NCI-H748 (cell line): ENCODE measurements at regions not wholly inside any gene's neighbourhood (a gene's known extent, or its start where the extent isn't known, plus 50 kb on each side); places are given as distances from the start of the nearest gene placed in this dataset.

ENCODE experiments used
- DNase-seq: peaks from one replicate; lab custom pipeline; 2025; ENCODE audit not compliant: unreplicated experiment; lab: John Stamatoyannopoulos, UW

GRCh38 chrX:44470816-44471215, 71.8 kb downstream of the FUNDC1 start:
- DNase-seq = peak; percentile 1

GRCh38 chrX:44462850-44463249, 79.8 kb downstream of the FUNDC1 start:
- DNase-seq = no peak

- no peak for DNase-seq
Measured at GRCh38 chrX:44459501-44459900, 83.2 kb downstream of the FUNDC1 start.

- DNase-seq = no peak
Measured at GRCh38 chrX:44456685-44457084, 86.0 kb downstream of the FUNDC1 start.

- DNase-seq = no peak
Measured at GRCh38 chrX:44451056-44451455, 91.6 kb downstream of the FUNDC1 start.

- no peak for DNase-seq
Measured at GRCh38 chrX:44447214-44447613, 95.4 kb downstream of the FUNDC1 start.

- no peak for DNase-seq
Measured at GRCh38 chrX:44440006-44440405, 96.5 kb upstream of the EFHC2 start.

- DNase-seq = no peak
Measured at GRCh38 chrX:44439242-44439794, 95.8 kb upstream of the EFHC2 start.

GRCh38 chrX:44435047-44435446, 91.6 kb upstream of the EFHC2 start:
- no peak for DNase-seq

- DNase-seq = no peak
Measured at GRCh38 chrX:44433556-44433955, 90.1 kb upstream of the EFHC2 start.

GRCh38 chrX:44432641-44433040, 89.2 kb upstream of the EFHC2 start:
- no peak for DNase-seq

GRCh38 chrX:44431194-44431593, 87.7 kb upstream of the EFHC2 start:
- DNase-seq = no peak

- no peak for DNase-seq
Measured at GRCh38 chrX:44428989-44429627, 85.6 kb upstream of the EFHC2 start.

- DNase-seq = no peak
Measured at GRCh38 chrX:44422631-44423030, 79.2 kb upstream of the EFHC2 start.

GRCh38 chrX:44415639-44416386, 72.3 kb upstream of the EFHC2 start:
- no peak for DNase-seq

GRCh38 chrX:44401151-44401550, 57.7 kb upstream of the EFHC2 start:
- peak; percentile 4 for DNase-seq

- no peak for DNase-seq
Measured at GRCh38 chrX:44400588-44400987, 57.1 kb upstream of the EFHC2 start.

GRCh38 chrX:44400161-44400560, 56.7 kb upstream of the EFHC2 start:
- DNase-seq = no peak
